HL-60 (cell line): ENCODE measurements at regions not wholly inside any gene's neighbourhood (a gene's known extent, or its start where the extent isn't known, plus 50 kb on each side); places are given as distances from the start of the nearest gene placed in this dataset.

Experiments
- DNase-seq, 2 experiments: peaks; one replicate each; pipeline ENCODE4 v3.0.0-alpha.2; 2010 to 2020; ENCODE audit warnings: low read depth in 1 of 2, low spot score in 1 of 2
- H3K27ac ChIP-seq: fragments of 250-450 bp; sonication (Bioruptor Pico); replicated peaks from 2 replicates; pipeline ENCODE4 v1.5.1; 2020; ENCODE audit warnings: mild to moderate bottlenecking, moderate library complexity
- H3K27me3 ChIP-seq: fragments of 250-450 bp; sonication (Bioruptor Pico); 2 replicates; pipeline ENCODE4 v1.5.1; 2021; ENCODE audit warnings: mild to moderate bottlenecking, moderate library complexity; ENCODE audit not compliant: insufficient read depth, poor library complexity, severe bottlenecking
- H3K4me3 ChIP-seq: replicated peaks from 2 replicates; pipeline ENCODE4 v1.5.1; 2011; ENCODE audit warnings: mild to moderate bottlenecking, control low read depth, low read length; ENCODE audit not compliant: insufficient read depth
- GABPA ChIP-seq: IDR thresholded peaks from 2 replicates; pipeline ENCODE4 v1.6.1; 2012; ENCODE audit warnings: low read depth
- POLR2AphosphoS5 ChIP-seq: IDR thresholded peaks from 2 replicates; pipeline ENCODE4 v1.6.1; 2012; ENCODE audit warnings: low read depth
- SPI1 ChIP-seq: IDR thresholded peaks from 2 replicates; pipeline ENCODE4 v1.6.1; 2012; ENCODE audit warnings: low read depth, mild to moderate bottlenecking, borderline replicate concordance
- TF ChIP-seq, protein P1 (sequence below): IDR thresholded peaks from 2 replicates; pipeline ENCODE4 v1.6.1; 2012; ENCODE audit warnings: low read depth; ENCODE audit not compliant: insufficient replicate concordance
- TF ChIP-seq, protein P2 (sequence below): IDR thresholded peaks from one replicate; pipeline ENCODE4 v1.5.1; 2011; ENCODE audit warnings: low read length, control low read depth, inconsistent platforms; ENCODE audit not compliant: insufficient read depth

DNA sequence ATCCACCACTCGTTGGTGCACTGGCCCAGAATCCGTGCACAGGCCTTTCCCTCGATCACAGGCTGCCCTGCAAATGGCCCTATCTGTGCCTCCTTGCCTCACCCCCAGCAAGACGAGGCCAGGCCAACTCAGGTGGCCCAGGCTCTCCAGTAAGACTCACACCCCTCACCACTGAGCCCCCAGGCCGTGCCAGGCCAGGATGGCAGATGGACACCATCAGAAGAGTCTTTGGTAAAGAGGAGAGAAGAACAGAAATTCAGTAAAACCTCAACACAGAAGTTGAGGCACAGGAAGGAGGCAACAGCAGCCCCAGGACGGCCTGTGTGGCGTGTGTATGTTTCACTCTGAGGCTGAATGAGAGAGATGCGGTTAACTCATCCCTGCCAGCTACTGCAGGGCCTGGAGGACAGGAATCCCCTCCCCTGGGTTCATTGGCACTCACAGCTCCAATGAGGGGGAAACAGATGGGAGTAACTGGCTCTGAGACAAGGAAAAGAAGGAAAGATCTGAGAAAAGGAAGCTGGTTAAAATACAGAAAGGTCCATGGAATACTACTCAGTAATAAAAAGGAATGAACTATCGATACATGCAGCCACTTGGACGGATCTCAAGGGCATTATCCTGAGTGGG, 54.1 kb upstream of the WNT11 start:
- no peaks in the 10 kb centered on the region for H3K27me3 ChIP-seq
- no peak overlapping the region for H3K27ac ChIP-seq
- no peak for DNase-seq
- TF ChIP-seq GABPA, result no peak
- TF ChIP-seq POLR2AphosphoS5, result no peak
- no peak overlapping the region for H3K4me3 ChIP-seq

DNA sequence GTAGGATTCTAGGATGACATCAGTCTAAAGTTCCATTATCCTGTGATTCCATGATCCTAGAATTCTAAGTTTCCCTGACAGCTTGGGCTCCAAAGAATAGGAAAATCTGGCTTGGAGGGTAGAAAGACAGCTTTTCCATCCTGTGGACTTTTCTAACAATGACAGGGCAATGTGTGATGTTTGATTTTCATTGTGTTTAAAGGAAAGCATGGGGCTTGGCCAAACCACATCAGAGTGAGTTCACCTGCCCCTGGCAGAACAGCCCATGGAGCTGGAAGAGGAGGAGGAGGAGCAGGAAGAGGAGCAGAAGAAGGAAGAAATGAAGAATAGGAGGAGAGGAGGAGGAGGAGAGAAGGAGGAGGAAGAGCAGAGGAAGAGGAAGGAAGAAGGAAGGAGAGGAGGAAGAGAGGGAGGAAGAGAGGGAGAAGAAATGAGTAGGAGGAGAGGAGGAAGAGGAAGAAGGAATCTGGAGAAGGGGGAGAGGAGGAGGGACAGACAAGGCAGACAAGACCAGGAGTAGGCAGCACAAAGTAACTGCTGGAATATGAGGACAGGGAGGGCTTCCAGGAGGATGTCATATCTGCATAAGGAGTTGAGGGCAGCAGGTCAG, 53.1 kb upstream of the WNT11 start:
- no peaks in the 10 kb centered on the region for H3K27me3 ChIP-seq
- no peak overlapping the region for H3K27ac ChIP-seq
- TF ChIP-seq, protein P1, sequence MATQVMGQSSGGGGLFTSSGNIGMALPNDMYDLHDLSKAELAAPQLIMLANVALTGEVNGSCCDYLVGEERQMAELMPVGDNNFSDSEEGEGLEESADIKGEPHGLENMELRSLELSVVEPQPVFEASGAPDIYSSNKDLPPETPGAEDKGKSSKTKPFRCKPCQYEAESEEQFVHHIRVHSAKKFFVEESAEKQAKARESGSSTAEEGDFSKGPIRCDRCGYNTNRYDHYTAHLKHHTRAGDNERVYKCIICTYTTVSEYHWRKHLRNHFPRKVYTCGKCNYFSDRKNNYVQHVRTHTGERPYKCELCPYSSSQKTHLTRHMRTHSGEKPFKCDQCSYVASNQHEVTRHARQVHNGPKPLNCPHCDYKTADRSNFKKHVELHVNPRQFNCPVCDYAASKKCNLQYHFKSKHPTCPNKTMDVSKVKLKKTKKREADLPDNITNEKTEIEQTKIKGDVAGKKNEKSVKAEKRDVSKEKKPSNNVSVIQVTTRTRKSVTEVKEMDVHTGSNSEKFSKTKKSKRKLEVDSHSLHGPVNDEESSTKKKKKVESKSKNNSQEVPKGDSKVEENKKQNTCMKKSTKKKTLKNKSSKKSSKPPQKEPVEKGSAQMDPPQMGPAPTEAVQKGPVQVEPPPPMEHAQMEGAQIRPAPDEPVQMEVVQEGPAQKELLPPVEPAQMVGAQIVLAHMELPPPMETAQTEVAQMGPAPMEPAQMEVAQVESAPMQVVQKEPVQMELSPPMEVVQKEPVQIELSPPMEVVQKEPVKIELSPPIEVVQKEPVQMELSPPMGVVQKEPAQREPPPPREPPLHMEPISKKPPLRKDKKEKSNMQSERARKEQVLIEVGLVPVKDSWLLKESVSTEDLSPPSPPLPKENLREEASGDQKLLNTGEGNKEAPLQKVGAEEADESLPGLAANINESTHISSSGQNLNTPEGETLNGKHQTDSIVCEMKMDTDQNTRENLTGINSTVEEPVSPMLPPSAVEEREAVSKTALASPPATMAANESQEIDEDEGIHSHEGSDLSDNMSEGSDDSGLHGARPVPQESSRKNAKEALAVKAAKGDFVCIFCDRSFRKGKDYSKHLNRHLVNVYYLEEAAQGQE, result no peak
- no peak for TF ChIP-seq SPI1
- no peak for TF ChIP-seq POLR2AphosphoS5
- TF ChIP-seq, protein P2, sequence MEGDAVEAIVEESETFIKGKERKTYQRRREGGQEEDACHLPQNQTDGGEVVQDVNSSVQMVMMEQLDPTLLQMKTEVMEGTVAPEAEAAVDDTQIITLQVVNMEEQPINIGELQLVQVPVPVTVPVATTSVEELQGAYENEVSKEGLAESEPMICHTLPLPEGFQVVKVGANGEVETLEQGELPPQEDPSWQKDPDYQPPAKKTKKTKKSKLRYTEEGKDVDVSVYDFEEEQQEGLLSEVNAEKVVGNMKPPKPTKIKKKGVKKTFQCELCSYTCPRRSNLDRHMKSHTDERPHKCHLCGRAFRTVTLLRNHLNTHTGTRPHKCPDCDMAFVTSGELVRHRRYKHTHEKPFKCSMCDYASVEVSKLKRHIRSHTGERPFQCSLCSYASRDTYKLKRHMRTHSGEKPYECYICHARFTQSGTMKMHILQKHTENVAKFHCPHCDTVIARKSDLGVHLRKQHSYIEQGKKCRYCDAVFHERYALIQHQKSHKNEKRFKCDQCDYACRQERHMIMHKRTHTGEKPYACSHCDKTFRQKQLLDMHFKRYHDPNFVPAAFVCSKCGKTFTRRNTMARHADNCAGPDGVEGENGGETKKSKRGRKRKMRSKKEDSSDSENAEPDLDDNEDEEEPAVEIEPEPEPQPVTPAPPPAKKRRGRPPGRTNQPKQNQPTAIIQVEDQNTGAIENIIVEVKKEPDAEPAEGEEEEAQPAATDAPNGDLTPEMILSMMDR, result no peak
- TF ChIP-seq GABPA, result no peak
- DNase-seq, result no peak
- H3K4me3 ChIP-seq, result no peak overlapping the region

DNA sequence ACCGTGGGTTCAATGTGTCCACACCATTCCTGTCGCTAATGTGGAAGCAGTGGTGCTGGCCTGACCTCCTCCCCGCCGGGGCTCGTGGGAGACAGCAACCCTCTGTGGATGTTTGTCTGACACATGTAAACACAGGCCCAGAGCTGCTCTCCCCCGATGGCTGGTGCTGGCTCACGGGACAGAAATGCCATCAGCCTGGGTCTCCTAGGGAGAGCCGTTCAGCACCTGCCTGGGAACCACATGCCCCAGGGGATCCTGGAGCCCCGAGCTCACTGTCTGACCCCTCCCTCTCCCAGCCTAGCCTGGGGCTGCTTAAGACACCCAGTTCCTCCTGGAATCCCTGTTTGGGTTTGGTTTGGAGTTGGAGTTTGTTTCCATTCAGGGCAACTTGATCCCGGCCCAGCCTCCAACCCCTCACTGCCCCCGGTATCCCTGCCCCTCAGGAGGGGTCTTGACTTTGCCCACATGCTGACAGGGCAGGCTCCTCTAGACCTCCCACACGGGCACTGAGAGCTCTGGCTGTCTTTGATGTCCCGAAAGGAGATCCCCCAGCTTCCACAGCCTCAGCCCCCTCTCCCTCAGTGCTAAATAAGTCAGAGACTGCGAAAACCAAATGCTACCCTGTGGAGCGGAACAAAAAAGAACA, 50.9 kb upstream of the WNT11 start:
- Histone ChIP-seq H3K27me3 (no peaks in the 10 kb centered on the region), H3K4me3 (no peak overlapping the region), H3K27ac (no peak overlapping the region)
- TF ChIP-seq SPI1, result no peak
- no peak for TF ChIP-seq GABPA
- TF ChIP-seq, protein P2, result no peak
- TF ChIP-seq, protein P1, result no peak
- DNase-seq, result no peak

DNA sequence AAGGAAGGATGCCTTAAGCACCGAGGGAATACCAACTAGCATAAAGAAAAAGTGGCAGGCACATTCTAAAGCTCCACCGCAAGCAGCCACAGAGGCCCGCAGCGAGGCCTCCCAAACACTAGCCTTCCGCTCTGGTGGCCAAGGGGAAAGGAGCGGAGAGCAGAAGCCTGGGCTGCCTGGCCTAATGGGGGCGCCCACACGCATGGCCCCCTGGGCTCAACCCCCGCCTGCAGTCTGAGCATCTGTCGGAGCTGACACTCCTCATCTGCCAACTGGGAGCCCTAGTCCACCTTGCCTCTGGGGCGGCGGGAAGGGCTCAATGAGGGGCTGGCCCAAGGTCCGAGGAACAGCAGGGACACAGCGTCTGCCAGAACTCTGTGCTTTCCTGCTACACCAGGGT, 50.1 kb upstream of the WNT11 start:
- Histone ChIP-seq H3K27ac (no peak overlapping the region), H3K27me3 (no peaks in the 10 kb centered on the region), H3K4me3 (no peak overlapping the region)
- DNase-seq, result no peak
- TF ChIP-seq POLR2AphosphoS5 (no peak), SPI1 (no peak), GABPA (no peak)
- TF ChIP-seq, protein P1, result no peak
- TF ChIP-seq, protein P2, result no peak
